PC-3 (cell line): ENCODE measurements at regions not wholly inside any gene's neighbourhood (a gene's known extent, or its start where the extent isn't known, plus 50 kb on each side); places are given as distances from the start of the nearest gene placed in this dataset.

Experiments
- ATAC-seq: fragments of 200-7000 bp; cut with Tn5 transposase; 2 replicates; pipeline ENCODE4 v1.9.1; 2020; ENCODE audit warnings: mild to moderate bottlenecking, moderate library complexity
- BruUV-seq: library from RNA; stranded (reverse); fragments of 400-500 nt; replicated peaks from 2 replicates; lab custom pipeline; 2021; lab: Mats Ljungman, UMichigan
- CTCF ChIA-PET: fragments of 300-600 bp; sonication (Branson Sonifier 250); formaldehyde crosslinking; loops from one replicate; lab custom pipeline; 2022; ENCODE audit warnings: antibody characterized with exemption; lab: Charles Lee
- POLR2A ChIA-PET: fragments of 300-600 bp; sonication (Branson Sonifier 250); formaldehyde crosslinking; loops from one replicate; lab custom pipeline; 2022; ENCODE audit warnings: antibody characterized with exemption; ENCODE audit not compliant: unreplicated experiment; lab: Charles Lee
- DNase-seq: peaks from one replicate; pipeline ENCODE4 v3.0.0-alpha.2; 2015
- H2AFZ ChIP-seq: fragments of 300-600 bp; sonication (generic); 2 replicates; pipeline ENCODE4 v1.6.0; 2016; ENCODE audit warnings: antibody characterized with exemption, low read length
- H3F3A ChIP-seq: fragments of 300-600 bp; sonication (generic); one replicate; pipeline ENCODE4 v1.6.0; 2017; ENCODE audit warnings: antibody characterized with exemption, low read length, control low read depth, mild to moderate bottlenecking; ENCODE audit not compliant: unreplicated experiment
- H3K27ac ChIP-seq: fragments of 300-600 bp; sonication (generic); 2 replicates; pipeline ENCODE4 v1.5.1; 2016; ENCODE audit warnings: mild to moderate bottlenecking, low read length
- H3K27me3 ChIP-seq: fragments of 300-600 bp; sonication (generic); 2 replicates; pipeline ENCODE4 v1.6.1; 2016; ENCODE audit warnings: low read length, mixed read lengths
- H3K36me3 ChIP-seq: fragments of 300-600 bp; sonication (generic); 2 replicates; pipeline ENCODE4 v1.6.1; 2016; ENCODE audit warnings: low read depth, mixed run types, low read length, mixed read lengths
- H3K4me1 ChIP-seq: fragments of 300-600 bp; sonication (generic); 2 replicates; pipeline ENCODE4 v1.5.1; 2016; ENCODE audit warnings: low read length; ENCODE audit not compliant: insufficient read depth
- H3K4me2 ChIP-seq: fragments of 300-600 bp; sonication (generic); 2 replicates; pipeline ENCODE4 v1.6.0; 2016; ENCODE audit warnings: low read length
- H3K4me3 ChIP-seq: fragments of 300-600 bp; sonication (generic); 2 replicates; pipeline ENCODE4 v1.5.1; 2016; ENCODE audit warnings: mild to moderate bottlenecking, low read length, mixed read lengths
- H3K79me2 ChIP-seq: fragments of 300-600 bp; sonication (generic); 2 replicates; pipeline ENCODE4 v1.6.1; 2017; ENCODE audit warnings: low read length, mixed read lengths
- H3K9ac ChIP-seq: fragments of 300-600 bp; sonication (generic); 2 replicates; pipeline ENCODE4 v1.6.0; 2016; ENCODE audit warnings: mild to moderate bottlenecking, low read length
- H3K9me2 ChIP-seq: fragments of 300-600 bp; sonication (generic); replicated peaks from 2 replicates; pipeline ENCODE4 v1.6.1; 2016; ENCODE audit warnings: mixed run types, low read length, mixed read lengths
- H3K9me3 ChIP-seq: fragments of 300-600 bp; sonication (generic); 2 replicates; pipeline ENCODE4 v1.6.1; 2016; ENCODE audit warnings: low read length, mixed read lengths
- H4K20me1 ChIP-seq: fragments of 300-600 bp; sonication (generic); 2 replicates; pipeline ENCODE4 v1.6.1; 2016; ENCODE audit warnings: low read length, mixed read lengths
- EZH2 ChIP-seq: fragments of 300-600 bp; sonication (generic); IDR thresholded peaks from one replicate; pipeline ENCODE4 v1.6.1; 2017; ENCODE audit warnings: antibody characterized with exemption, mild to moderate bottlenecking, low read length; ENCODE audit not compliant: unreplicated experiment
- EZH2phosphoT487 ChIP-seq: fragments of 300-600 bp; sonication (generic); IDR thresholded peaks from 2 replicates; pipeline ENCODE4 v1.6.1; 2018; ENCODE audit warnings: mild to moderate bottlenecking, antibody characterized with exemption, low read length, borderline replicate concordance
- intact Hi-C: fragments of 100-400 bp; cut with micrococcal nuclease; formaldehyde crosslinking; loops from 2 replicates; pipeline ENCODE4 v1.9.0; 2023
- TF ChIP-seq, protein P1 (sequence below): fragments of 300-600 bp; sonication (generic); conservative IDR thresholded peaks from 2 replicates; pipeline ENCODE4 v1.5.1; 2017; ENCODE audit warnings: antibody characterized with exemption, low read depth, mild to moderate bottlenecking, low read length

DNA sequence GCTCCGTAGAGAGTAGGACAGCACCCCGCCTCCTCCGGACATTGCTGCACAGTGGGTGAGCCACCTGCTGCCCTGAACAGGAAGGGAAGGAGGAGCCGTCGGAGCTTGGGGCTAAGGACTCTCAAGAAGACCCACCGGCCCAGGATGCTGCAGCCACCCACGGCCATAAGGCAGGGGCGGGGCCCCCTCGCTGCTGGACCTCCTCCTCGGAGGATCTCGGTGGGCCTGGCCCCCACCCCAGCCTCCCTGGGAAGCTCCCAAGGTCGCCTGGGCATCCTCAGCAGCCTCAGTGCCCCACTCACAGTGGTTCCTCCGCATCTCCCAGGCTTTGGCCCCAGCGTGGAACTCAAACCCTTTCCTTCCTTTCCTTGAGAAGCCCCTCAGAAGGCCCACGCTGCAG lies 68.6 kb upstream of the DIO3 start:
- intact Hi-C loops = no loop called here

DNA sequence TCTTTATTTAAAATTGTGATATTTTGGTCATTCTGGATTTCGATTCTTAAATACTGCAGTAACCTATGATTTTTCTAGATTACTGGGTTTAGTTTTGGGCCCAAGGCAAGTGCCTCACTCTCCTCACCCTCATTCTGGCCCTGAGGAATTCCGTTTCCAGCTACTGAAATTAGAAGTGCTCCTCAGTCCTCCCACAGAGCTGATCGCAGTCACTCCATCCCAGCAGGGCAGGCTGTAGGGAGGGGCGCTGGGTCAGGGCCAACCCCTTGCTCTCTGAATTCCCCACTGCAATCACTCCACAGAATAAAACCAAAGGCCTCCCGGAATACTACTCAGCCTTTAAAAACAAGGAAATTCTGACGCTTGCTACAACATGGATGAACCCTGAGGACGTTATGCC lies 66.5 kb upstream of the DIO3 start:
- H3F3A ChIP-seq = no peaks in the 10 kb centered on the region
- no peak overlapping the region for H3K4me2 ChIP-seq
- no TSS peak for BruUV-seq
- no peak overlapping the region for H3K27ac ChIP-seq
- H4K20me1 ChIP-seq = no peaks in the 10 kb centered on the region
- H3K27me3 ChIP-seq = no peaks in the 10 kb centered on the region
- H3K4me3 ChIP-seq = no peak overlapping the region
- DNase-seq = no peak
- no peaks in the 10 kb centered on the region for H3K9me3 ChIP-seq
- CTCF ChIA-PET = no interaction called here
- H3K9ac ChIP-seq = no peak overlapping the region
- TF ChIP-seq EZH2phosphoT487 (no peak), EZH2 (no peak)
- TF ChIP-seq, protein P1, sequence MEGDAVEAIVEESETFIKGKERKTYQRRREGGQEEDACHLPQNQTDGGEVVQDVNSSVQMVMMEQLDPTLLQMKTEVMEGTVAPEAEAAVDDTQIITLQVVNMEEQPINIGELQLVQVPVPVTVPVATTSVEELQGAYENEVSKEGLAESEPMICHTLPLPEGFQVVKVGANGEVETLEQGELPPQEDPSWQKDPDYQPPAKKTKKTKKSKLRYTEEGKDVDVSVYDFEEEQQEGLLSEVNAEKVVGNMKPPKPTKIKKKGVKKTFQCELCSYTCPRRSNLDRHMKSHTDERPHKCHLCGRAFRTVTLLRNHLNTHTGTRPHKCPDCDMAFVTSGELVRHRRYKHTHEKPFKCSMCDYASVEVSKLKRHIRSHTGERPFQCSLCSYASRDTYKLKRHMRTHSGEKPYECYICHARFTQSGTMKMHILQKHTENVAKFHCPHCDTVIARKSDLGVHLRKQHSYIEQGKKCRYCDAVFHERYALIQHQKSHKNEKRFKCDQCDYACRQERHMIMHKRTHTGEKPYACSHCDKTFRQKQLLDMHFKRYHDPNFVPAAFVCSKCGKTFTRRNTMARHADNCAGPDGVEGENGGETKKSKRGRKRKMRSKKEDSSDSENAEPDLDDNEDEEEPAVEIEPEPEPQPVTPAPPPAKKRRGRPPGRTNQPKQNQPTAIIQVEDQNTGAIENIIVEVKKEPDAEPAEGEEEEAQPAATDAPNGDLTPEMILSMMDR = no peak
- no peak overlapping the region for H2AFZ ChIP-seq
- intact Hi-C loops = no loop called here
- H3K4me1 ChIP-seq = 0 out of 2 replicates have a peak, but pooled peaks cover 5% of the 10 kb centered on the region
- H3K36me3 ChIP-seq = no peaks in the 10 kb centered on the region
- ATAC-seq = no peak
- POLR2A ChIA-PET = no interaction called here
- no peaks in the 10 kb centered on the region for H3K9me2 ChIP-seq
- H3K79me2 ChIP-seq = no peaks in the 10 kb centered on the region

More for the DNA sequence above, 68.6 kb upstream of the DIO3 start:
- H2AFZ ChIP-seq = no peak overlapping the region
- no peaks in the 10 kb centered on the region for H3K27me3 ChIP-seq
- no peak overlapping the region for H3K4me3 ChIP-seq
- no peaks in the 10 kb centered on the region for H3K9me2 ChIP-seq
- DNase-seq (no peak), ATAC-seq (no peak)
- BruUV-seq = no TSS peak
- no peak overlapping the region for H3K9ac ChIP-seq
- no peaks in the 10 kb centered on the region for H4K20me1 ChIP-seq
- H3K4me2 ChIP-seq = no peak overlapping the region
- CTCF ChIA-PET = no interaction called here
- H3K36me3 ChIP-seq = no peaks in the 10 kb centered on the region
- no peaks in the 10 kb centered on the region for H3F3A ChIP-seq
- H3K27ac ChIP-seq = no peak overlapping the region
- TF ChIP-seq, protein P1 = no peak
- TF ChIP-seq EZH2phosphoT487 = no peak
- no peak for TF ChIP-seq EZH2
- POLR2A ChIA-PET = no interaction called here
- H3K4me1 ChIP-seq = 0 out of 2 replicates have a peak, but pooled peaks cover 5% of the 10 kb centered on the region
- no peaks in the 10 kb centered on the region for H3K9me3 ChIP-seq
- no peaks in the 10 kb centered on the region for H3K79me2 ChIP-seq

DNA sequence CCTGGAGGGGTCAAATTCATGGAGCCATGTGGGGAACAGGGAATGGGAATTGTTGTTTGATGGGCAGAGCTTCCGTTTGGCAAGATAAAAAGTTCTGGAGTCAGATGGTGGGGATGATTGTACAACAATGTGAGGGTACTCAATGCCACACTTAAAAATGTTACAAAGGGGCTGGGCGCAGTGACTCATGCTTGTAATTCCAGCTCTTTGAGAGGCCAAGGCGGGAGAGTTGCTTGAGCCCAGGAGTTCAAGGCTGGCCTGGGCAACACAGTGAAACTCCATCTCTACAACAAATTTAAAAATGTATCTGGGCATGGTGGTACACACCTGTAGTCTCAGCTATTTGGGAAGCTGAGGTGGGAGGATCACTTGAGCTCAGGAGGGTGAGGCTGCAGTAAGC lies 66.0 kb upstream of the DIO3 start:
- Histone ChIP-seq H4K20me1 (no peaks in the 10 kb centered on the region), H3F3A (no peaks in the 10 kb centered on the region), H3K9me2 (no peaks in the 10 kb centered on the region), H3K9me3 (no peaks in the 10 kb centered on the region), H3K4me1 (0 out of 2 replicates have a peak, but pooled peaks cover 5% of the 10 kb centered on the region), H2AFZ (no peak overlapping the region), H3K27ac (no peak overlapping the region), H3K27me3 (no peaks in the 10 kb centered on the region), H3K9ac (no peak overlapping the region), H3K79me2 (no peaks in the 10 kb centered on the region), H3K4me3 (no peak overlapping the region), H3K4me2 (no peak overlapping the region), H3K36me3 (no peaks in the 10 kb centered on the region)
- ATAC-seq = no peak
- DNase-seq = no peak
- intact Hi-C loops = no loop called here
- POLR2A ChIA-PET = no interaction called here
- CTCF ChIA-PET = no interaction called here
- no peak for TF ChIP-seq EZH2phosphoT487
- TF ChIP-seq, protein P1 = no peak
- no TSS peak for BruUV-seq
